ENCODE measurements at regions not wholly inside any gene's neighbourhood (a gene's known extent, or its start where the extent isn't known, plus 50 kb on each side); places are given as distances from the start of the nearest gene placed in this dataset.
A peak's percentile ranks its signal among the peaks of the same experiment; 100 is the strongest.
"Not testable (repeated sequence)": the region's sequence is repeated elsewhere in the genome, so short reads cannot be mapped to it uniquely, and the experiment has no call there.

DNA sequence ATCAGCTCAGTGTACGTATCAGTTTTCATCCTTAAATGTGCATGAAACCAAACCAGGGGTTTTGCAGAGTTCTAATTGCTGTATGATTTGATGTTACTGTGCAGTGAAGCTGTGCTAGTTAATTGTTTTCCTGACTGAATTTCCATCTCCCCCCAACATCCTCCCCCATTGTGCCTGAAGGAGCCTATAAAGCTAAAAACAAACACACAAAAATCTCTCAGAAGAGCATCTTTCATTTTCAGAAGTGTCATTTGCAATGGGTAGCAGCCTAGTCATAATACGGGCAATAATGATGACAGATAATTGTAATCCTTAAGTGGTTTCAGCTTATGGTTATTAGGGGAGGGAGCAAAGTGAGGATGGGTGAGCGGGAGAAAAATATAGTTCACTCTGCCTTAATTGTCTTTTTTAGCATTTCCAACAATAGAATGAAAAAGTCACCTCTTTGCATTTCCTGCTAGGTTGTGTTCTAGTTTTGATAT lies 207.9 kb upstream of the TBL1XR1 start:
- DNase-seq: no peak

DNA sequence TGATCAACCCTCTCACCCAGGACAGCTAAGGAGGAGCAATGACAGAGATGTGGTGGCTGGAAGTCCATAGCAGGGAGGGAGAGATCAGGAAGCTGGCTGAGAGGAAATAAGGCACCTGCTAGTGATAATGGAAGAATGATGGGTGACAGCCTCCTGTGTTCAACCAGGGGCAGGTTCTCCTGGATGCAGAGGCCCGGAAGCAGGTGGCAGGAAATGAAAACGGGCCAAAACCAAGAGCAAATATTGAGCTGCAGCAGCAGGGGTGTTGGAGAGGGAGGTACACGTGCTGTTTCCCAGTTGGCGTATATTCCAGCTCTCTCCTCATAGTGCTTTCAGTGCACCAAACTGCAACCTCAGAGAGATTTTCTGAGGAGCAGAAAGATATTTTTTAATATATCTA lies 213.4 kb upstream of the TBL1XR1 start:
- peak; percentile 91 for DNase-seq

DNA sequence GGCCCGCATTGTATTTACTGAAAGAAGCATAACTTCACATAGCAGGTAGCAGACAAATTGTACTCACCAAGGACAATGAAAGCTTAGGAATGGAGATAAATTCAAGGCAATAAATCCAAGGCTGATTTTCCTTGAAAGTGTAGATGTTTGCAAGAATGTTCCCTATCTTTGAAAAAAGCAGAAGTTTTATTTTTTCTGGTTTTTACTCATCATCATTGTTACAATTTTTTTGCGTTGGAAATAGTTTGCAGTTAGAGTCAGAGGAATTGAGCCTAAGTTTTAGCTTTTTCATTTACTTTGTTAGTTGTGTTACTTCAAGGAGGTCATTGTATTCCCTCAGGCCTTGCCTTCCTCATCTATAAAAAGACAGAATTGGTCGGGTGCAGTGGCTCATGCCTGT lies 213.9 kb upstream of the TBL1XR1 start:
- DNase-seq: peak in 1 of 2 experiments; percentile 6

DNA sequence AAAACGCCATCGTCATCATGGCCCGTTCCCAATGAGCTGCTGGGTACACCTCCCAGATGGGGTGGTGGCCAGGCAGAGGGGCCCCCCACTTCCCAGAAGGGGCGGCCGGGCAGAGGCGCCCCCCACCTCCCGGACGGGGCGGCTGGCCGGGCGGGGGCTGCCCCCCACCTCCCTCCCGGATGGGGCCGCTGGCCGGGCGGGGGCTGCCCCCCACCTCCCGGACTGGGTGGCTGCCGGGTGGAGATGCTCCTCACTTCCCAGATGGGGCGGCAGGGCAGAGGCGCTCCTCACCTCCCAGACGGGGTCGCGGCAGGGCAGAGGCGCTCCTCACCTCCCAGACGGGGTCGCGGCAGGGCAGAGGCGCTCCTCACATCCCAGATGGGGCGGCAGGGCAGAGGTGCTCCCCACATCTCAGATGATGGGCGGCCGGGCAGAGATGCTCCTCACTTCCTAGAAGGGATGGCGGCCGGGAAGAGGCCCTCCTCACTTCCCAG lies 215.4 kb upstream of the TBL1XR1 start:
- DNase-seq: not testable (repeated sequence)

DNA sequence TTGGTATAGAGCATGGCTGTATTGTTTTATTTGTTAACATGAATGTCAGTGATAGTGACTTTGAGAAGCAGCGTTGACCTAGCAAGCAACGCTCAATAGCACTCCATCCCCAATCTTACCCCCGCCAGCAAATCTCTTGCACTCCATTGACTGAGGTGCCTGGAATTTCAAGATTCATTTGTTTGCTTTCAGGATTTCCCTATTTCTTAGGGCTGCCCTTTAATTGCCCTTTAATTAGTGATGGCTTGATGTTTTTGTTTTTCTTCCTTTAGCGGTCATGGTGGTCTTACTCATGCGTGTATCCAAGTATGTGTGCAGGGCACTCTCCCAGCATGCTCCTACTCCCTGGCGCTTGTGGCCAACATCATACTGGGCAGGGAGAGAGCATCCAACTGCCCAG lies 216.8 kb upstream of the TBL1XR1 start:
- DNase-seq: no peak

DNA sequence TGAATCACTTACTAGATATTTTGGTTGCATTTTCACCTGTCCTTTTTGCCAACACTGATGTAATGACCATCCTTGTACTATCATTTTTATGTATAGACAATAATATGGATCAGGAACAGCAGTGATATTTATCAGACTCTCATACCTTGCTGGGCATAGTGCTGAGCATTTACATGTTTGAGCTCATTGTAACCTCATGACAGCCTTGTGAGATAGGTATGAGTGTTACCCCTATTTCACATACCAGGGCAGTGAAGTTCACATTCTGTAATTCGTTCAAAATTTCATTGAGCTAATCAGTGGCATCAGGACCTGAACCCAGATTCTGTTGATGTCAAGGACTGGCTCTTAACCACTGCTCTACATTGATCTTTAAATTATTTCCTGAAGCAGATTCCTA lies 221.5 kb upstream of the TBL1XR1 start:
- DNase-seq: no peak

DNA sequence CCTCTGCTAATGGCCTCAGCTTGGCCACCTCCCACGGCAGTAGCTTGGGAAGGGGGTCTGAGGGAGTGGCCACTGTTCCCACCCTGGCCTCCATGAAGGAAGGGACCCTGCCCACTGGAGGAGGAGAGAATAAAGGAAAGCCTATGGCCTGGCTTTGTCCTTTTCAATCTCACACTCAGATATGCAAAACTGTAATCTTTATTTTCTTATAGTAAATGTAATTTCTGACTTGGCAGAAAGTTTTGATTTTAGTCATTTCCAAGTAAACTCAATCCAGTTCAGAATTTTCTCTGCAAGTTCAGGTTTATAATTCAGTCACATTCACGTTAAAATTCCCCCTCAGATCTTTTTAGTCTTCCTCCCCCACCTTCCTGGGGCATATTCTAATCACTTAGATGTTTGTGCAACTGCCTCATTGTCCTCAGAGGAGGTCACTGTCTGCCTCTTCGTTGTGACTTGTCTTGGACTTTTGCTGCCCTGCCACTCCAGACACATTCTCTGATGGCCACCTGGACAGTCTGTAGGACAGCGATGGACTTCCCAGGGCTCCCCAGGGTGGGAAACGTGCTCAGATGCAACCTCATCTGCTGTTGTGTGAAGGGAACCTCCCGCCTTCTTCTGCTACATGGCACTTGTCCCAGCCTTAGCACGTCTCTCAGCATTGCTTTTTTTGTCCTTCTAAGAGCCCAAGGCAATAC lies 222.8 kb upstream of the TBL1XR1 start:
- DNase-seq: no peak

DNA sequence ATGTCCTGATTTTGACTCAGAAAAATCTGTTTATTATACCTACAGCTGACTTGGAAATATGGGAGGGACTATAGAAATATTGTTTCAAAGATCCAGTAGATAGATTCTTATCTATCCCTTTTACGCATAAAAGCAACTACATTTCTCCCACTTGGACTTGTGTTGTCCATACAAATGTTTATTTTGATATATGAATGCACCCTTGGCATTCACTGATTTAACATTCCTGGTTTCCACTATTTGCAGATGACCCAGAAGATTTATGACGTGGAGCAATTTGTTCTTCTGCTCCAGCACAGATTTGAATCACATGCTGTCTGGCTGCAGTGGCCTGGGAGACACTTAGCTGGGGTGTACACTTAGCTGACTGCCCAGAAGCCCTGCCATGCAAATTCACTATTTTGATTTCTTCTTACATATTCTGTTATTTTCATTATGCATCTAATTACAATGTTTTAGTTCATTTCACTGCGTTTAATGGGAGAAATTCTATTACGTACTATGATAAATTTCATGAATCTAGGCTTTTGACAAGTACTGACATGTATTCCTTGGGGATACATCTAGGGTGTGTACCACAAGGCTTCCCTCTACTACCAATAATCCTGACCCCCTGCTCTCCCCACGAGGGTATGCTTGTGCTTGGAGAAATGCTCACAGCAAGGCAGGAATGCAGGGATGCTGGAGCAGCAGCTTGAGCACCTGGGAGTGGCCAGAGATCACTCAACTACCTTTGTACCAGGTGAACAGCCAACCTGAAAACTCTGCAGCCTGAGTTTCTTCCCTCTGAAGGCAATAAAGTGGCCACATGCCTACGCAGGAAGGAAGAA lies 223.6 kb upstream of the TBL1XR1 start:
- DNase-seq: no peak

DNA sequence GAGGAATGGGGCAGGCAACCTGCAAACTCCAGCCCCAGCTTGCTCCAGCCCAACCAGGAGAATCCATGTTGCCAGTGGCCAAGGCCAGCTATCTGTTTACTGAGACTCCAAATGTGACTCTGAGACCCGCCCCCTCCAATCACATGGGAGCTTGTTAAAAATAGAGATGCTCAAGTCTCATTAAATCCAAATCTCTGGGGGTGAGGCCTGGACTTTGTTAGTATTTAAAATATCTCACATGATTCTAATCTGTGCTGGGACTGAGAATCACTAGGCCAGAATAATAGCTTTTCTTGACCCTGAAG lies 224.2 kb upstream of the TBL1XR1 start:
- DNase-seq: no peak

DNA sequence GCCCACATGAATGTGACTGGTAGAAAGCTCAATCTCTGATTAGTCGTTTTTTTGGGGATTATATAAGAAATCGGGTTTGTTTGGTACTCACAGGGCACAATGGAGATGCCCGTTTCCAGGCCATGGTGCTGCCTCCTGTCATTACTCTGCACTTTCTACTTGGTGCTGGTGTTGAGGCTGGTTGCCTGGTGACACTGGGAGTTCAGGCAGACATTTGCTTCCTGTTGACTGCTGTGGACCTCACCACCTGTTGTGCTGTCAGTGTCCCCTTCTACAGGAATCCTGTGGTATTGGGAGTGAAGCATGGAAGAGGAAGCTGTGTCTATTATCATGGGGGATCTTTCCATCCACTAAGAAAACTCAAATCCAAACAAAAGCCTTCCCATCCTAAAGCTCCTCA lies 227.2 kb upstream of the TBL1XR1 start:
- DNase-seq: no peak

DNA sequence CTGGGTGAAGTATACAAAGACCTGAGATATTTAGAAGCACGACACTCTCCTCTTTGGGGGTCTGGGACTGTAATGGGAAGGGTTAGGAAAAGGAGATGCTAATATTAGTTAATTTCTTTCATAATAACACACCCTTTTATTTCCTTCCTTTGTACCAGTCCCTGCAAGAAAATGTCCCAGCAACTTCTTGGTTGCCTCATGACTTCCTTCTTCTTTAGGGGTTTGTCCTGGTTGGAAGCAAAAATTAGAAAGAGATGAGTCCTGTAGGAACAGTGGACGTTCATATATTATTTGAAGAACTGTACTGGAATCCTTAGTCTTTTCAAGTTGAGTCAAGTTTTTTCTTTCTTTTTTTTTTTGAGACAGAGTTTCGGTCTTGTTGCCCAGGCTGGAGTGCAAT lies 227.8 kb upstream of the TBL1XR1 start:
- no peak for DNase-seq

DNA sequence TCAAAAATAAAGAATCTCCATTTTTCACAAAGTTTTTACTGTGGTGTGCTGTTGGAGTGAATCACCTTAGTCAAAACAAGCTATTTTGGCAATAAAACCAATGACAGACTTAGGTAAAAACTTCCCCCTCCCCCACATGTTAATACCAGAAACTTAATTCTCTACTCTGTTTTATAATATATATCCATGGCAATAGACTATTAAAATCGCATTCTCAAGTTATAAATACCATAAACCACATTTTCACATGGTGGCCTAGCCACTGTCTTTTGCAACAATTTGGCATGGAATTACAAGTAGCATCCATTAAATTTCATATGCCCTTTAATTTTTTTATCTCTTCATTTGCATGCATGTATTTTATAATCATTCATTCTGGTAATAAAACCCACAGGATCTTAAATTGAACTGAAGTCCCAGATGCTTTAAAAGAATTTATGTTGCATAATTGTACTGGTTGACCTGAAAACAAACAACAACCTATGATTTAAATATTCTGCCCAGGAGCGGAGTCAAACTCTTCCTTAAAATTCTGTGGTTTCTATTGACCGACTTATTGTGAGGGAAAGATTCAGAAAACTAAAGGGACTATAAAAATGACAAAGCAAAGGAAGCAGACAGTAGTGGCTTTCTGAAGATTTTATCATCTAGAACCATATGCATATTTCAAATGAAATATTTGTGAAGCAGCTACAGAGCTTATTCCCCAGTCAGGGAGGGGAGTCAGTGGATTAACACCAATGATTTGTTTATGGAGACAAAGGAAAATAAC lies 229.0 kb upstream of the TBL1XR1 start:
- no peak for DNase-seq

DNA sequence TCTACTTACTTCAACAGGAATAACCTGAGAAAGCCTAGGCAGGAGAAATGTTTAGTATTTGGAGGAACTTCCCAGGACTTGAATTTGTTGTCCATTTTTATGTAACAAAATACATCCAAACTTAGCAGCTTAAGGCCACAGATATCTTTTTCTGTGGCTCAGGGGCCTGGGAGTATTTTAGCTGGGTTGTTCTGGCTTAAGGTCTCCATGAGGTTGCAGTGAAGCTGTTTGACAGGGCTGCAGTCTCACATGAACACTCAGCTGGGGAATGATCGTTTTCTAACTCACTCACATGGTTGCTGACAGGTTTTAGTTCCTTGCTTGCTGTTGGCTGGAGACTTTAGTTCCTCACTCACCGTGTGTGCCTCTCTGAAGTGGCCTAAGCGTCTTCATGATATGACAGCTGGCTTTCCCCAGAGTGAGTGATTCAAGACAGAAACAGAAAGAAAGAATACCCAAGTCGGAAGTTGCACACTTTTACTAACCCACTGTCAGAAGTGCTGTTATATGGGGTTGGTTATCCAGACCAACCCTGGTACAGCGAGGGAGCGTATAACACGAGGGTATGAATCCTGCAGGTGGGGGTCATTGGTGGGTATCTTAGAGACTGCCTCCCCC lies 229.7 kb upstream of the TBL1XR1 start:
- peak; percentile 15 to 17 for DNase-seq

DNA sequence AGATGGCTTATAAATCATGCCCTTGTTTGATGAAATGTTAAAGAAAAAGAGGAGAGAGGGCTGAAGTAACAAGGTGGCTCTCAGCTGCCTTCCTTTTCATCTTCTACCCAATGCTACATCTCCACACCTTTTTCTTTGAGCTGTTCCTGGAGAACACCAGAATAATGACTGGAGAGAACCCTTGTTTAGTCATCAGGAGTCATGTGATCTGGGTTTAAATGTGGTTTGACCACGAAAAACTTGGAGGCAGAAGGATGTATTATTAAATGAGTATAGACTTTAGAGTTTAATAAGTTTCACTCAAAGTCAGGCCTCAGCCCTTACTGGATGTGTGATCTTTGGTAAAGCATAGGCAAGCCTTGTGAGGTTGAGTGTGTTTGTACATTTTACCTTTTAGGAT lies 230.3 kb upstream of the TBL1XR1 start:
- peak in 1 of 2 experiments; percentile 6 for DNase-seq

DNA sequence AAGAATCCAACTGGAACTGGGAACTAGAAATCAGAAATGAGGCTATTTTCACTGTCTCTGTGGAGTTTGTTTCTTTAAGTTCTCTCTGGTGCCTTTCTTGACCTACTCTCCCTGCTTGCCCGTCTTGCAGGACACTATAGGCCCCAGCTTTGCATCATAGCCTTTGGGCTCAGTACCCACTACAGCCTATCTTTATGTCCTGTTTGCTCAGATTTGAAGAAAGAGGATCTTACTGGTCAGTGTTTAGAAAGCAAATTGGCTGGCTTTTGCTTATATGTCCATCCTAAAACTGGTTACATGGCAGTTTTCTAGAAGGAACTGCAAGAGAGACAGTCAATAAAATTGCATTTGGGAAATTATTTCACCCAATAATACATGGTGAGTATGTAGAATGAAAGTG lies 231.8 kb upstream of the TBL1XR1 start:
- DNase-seq: no peak

DNA sequence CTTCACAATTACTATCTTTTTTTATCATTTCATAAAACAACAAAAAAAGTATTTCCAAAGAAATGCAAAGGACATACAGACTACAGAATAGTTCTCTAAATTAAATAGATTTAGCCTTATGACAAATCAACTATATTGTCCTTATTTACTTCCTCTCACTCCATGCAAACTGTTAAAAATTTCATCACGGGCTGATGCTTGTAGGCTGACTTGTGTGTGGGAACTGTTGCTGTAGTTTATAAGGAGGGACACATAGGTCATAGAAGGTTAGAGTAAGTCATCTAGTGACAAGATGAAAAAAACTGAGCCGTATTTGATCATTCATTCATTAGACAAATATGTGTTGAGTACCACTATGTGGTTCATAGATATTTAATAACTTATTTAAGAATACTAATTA lies 232.5 kb upstream of the TBL1XR1 start:
- no peak for DNase-seq

DNA sequence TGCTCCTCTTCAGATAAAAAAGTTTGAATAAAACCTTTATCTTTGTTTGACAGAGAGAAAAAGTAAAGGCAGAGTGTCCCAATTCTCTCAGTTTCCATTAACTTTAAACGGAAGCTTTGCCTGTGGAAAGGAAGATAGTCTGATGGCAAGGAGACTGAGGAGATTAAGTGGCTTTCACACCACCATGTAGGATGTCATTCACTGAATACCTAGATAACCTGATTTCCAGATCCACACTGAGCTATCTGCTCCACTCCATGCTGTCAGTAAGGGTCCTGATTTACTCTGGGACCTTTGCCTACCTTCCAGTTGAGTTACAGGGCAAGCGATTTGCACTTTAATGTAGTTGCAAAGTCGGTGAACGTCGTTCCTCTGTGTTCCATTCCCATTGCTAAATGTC lies 233.4 kb upstream of the TBL1XR1 start:
- no peak for DNase-seq

DNA sequence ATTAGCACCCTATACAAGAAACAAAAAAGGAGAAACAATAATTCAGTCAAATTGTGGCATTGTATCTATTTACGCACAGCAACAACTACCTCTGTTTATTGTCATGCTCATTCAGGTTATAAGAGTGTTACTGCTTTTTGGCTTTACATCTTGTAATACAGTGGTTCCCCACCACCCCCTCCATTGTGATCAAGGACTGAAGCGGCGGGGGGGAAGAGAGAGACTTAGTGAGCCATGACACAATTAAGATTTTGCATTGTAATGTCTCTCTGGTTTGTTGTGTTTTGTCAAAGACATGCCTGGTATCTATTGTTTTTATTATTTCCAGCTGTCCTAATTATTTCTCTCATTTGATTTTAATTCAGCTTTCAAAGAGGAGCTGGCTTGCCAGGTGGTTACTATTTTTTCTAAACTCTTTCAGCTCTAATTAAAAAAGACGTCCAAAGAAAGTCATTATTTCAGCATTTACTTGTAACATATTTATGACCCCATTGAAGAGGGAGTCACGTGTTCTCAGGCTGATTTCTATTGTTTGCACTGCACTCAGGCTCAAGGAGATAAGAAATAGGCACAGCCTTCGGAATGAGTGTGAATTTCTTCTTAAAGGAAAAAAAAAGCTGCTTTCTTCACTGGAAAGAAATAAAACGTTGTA lies 234.4 kb upstream of the TBL1XR1 start:
- DNase-seq: no peak

DNA sequence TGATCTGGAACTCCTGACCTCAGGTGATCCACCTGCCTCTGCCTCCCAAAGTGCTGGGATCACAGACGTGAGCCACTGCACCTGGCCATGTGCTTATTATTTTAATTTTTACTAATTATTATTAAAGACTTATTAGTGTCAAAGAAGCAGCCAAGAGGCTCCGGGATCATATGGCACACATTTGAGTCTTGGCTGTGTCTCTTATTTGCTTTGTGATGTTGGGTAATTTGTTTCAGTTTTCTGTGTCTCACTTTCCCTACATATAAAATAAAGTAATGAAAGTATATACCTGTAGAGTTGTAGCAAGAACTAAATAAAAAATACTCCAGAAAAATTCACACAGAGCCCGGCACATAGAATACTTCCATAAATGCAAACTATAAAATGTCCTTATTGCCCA lies 238.0 kb upstream of the TBL1XR1 start:
- no peak for DNase-seq

DNA sequence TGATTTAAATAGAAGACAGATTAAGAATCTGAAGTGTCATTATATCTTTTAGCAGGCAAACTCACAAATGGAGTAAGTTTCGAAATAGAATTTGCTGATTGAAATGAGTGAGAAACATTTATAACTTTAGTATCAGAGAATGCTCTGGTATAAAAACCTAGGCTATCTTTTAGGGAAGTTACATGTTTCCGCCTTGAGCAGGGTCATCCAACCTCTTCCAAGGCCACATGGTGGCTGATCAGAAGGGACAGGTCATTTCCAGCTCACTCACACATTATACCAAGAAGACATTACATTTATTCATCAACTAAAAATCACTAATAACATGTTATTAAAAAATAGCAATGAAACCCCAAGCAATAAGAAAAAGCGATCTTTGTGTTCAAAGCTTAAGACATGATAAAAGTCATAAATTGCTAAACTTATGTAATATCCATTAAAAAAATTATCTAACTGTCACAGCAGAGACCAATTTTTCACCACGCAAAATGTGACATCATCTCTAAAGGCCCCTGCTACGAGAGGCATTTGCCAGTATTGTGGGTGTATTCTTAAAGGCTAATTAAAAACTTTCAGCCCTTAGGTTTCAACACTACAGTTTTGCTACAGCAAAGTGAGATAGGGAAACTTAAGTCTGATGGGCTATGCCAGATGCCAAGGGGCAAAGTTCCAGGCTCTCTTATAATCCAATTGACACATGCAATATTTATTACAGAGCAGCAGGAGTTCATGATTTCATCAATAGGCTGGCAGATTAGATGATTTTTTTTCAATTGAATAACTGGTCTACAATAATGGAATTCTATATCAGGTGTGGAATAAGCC lies 240.4 kb upstream of the TBL1XR1 start:
- DNase-seq: no peak

DNA sequence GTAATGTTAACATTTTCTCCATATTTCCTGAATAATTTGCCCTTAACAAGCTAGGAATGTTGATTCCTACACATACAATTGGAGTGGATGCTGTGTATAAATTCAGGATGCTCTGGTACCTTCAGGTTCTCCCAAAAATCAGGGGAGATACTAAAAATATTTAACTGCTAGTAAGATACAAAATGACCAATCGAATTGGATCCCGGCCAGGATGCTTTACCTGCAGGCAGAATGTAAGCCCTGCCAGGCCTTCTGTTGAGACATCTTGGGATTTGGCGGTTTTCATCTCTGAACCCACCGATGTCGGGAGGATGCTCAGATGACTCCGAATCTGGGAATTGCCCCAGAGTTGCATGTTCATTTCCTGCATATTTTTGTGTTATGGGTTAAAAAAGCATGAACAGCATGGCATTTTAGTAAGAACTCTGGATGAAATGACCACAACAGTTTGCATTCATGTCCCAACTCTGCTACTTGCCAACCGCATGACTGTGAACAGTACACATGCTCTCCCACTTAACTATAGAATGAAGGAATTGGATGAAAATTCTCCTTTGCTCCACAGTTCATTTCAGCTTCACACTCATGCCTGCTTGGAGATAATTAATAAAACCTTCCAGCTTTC lies 241.4 kb upstream of the TBL1XR1 start:
- no peak for DNase-seq

Data from Kasumi-1 (cell line).